DND-41 (cell line): ENCODE measurements at regions not wholly inside any gene's neighbourhood (a gene's known extent, or its start where the extent isn't known, plus 50 kb on each side); places are given as distances from the start of the nearest gene placed in this dataset.

Source experiments
- ATAC-seq: fragments of 200-7000 bp; cut with Tn5 transposase; 3 replicates; pipeline ENCODE4 v1.9.1; 2021; ENCODE audit warnings: low read depth; ENCODE audit not compliant: insufficient read depth
- DNase-seq: peaks from one replicate; pipeline ENCODE4 v3.0.0-alpha.2; 2020
- H2AFZ ChIP-seq: 2 replicates; pipeline ENCODE4 v1.6.0; 2012; ENCODE audit warnings: low read depth, low read length
- H3K27ac ChIP-seq: 2 replicates; pipeline ENCODE4 v1.5.1; 2012; ENCODE audit warnings: low read length, inconsistent platforms
- H3K27me3 ChIP-seq: fragments of 200-600 bp; sonication (generic); 2 replicates; pipeline ENCODE4 v1.6.0; 2012; ENCODE audit warnings: low read length, mild to moderate bottlenecking, inconsistent platforms; ENCODE audit not compliant: insufficient read depth, poor library complexity
- H3K36me3 ChIP-seq: 2 replicates; pipeline ENCODE4 v1.5.1; 2012; ENCODE audit warnings: low read length, inconsistent platforms; ENCODE audit not compliant: insufficient read depth
- H3K4me1 ChIP-seq: 2 replicates; pipeline ENCODE4 v1.5.1; 2012; ENCODE audit warnings: mild to moderate bottlenecking, low read length; ENCODE audit not compliant: insufficient read depth
- H3K4me2 ChIP-seq: 2 replicates; pipeline ENCODE4 v1.6.0; 2012; ENCODE audit warnings: mild to moderate bottlenecking, moderate library complexity, low read length, inconsistent platforms; ENCODE audit not compliant: insufficient read depth
- H3K4me3 ChIP-seq, 2 experiments: fragments of 200-600 bp in 1 of 2; shearing (Covaris generic) in 1 of 2; 2 replicates each; pipeline ENCODE4 v1.5.1; 2012 to 2016; ENCODE audit warnings: inconsistent platforms in 2 of 2, low read length in 2 of 2, mild to moderate bottlenecking in 2 of 2, low read depth in 1 of 2, moderate library complexity in 1 of 2
- H3K79me2 ChIP-seq: 2 replicates; pipeline ENCODE4 v1.6.0; 2012; ENCODE audit warnings: low read length, inconsistent platforms; ENCODE audit not compliant: insufficient read depth
- H3K9ac ChIP-seq: 2 replicates; pipeline ENCODE4 v1.6.0; 2012; ENCODE audit warnings: low read depth, mild to moderate bottlenecking, inconsistent platforms, low read length, moderate library complexity
- H3K9me3 ChIP-seq: 2 replicates; pipeline ENCODE4 v1.5.1; 2012; ENCODE audit warnings: low read length, moderate library complexity, mild to moderate bottlenecking, inconsistent platforms; ENCODE audit not compliant: insufficient read depth, severe bottlenecking
- H4K20me1 ChIP-seq: 2 replicates; pipeline ENCODE4 v1.6.0; 2012; ENCODE audit warnings: low read length; ENCODE audit not compliant: insufficient read depth
- EZH2 ChIP-seq: IDR thresholded peaks from 3 replicates; pipeline ENCODE4 v1.6.1; 2012; ENCODE audit warnings: borderline replicate concordance, low read depth, mild to moderate bottlenecking, moderate library complexity, low read length, inconsistent platforms; ENCODE audit not compliant: severe bottlenecking
- TF ChIP-seq, protein P1 (sequence below): IDR thresholded peaks from 2 replicates; pipeline ENCODE4 v1.5.1; 2012; ENCODE audit warnings: borderline replicate concordance, low read length, moderate library complexity, mild to moderate bottlenecking; ENCODE audit not compliant: poor library complexity, severe bottlenecking; ENCODE audit errors: extremely low read depth

DNA sequence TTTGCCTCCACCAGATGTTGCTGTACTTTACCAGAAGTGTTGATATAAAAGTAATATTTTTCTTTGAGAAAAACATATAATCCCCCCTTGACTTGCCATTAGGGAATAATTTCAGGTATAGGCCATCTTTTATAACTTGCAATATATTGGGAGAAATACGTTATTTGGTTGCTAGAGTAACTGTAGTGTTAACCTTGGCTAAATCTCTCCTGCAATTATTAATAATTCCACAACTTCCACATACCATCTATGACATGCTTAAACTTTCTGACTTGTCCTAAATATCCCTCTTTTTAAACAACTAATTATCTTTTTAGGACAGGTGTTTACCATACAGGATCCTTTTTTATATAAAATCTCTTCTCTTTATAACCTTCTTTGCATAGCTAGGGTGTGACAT is 1048.2 kb downstream of the SLC16A7 start:
- peaks cover 33% of the 10 kb centered on the region for H3K9me3 ChIP-seq

DNA sequence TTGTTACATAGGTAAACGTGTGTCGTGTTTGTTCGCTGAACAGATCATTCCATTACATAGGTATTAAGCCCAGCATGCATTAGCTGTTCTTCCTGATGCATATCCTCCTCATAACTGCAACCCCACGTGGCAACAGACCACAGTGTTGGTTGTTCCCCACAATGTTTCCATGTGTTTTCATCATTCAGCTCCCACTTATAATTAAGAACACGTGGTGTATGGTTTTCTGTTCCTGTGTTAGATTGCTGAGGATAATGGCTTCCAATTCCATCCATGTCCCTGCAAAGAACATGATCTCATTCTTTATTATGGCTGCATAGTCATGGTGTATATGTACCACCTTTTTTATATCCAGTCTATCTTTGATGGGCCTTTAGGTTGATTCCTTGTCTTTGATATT is 1071.1 kb downstream of the SLC16A7 start:
- H4K20me1 ChIP-seq = no peaks in the 10 kb centered on the region
- H3K4me2 ChIP-seq = no peak overlapping the region
- no peak overlapping the region for H3K9ac ChIP-seq
- H3K36me3 ChIP-seq = no peaks in the 10 kb centered on the region
- H3K9me3 ChIP-seq = no peaks in the 10 kb centered on the region
- H2AFZ ChIP-seq = no peak overlapping the region
- H3K27me3 ChIP-seq = no peaks in the 10 kb centered on the region
- ATAC-seq (no peak), DNase-seq (no peak)
- H3K4me3 ChIP-seq = no peak overlapping the region
- no peak for TF ChIP-seq EZH2
- H3K4me1 ChIP-seq = no peaks in the 10 kb centered on the region
- H3K79me2 ChIP-seq = no peaks in the 10 kb centered on the region
- H3K27ac ChIP-seq = no peak overlapping the region

More for the DNA sequence above, 1048.2 kb downstream of the SLC16A7 start:
- Histone ChIP-seq H2AFZ (no peak overlapping the region), H3K4me3 (no peak overlapping the region), H4K20me1 (no peaks in the 10 kb centered on the region), H3K9ac (no peak overlapping the region), H3K4me2 (no peak overlapping the region), H3K27me3 (no peaks in the 10 kb centered on the region), H3K27ac (no peak overlapping the region), H3K4me1 (no peaks in the 10 kb centered on the region), H3K79me2 (no peaks in the 10 kb centered on the region), H3K36me3 (no peaks in the 10 kb centered on the region)
- TF ChIP-seq, protein P1, sequence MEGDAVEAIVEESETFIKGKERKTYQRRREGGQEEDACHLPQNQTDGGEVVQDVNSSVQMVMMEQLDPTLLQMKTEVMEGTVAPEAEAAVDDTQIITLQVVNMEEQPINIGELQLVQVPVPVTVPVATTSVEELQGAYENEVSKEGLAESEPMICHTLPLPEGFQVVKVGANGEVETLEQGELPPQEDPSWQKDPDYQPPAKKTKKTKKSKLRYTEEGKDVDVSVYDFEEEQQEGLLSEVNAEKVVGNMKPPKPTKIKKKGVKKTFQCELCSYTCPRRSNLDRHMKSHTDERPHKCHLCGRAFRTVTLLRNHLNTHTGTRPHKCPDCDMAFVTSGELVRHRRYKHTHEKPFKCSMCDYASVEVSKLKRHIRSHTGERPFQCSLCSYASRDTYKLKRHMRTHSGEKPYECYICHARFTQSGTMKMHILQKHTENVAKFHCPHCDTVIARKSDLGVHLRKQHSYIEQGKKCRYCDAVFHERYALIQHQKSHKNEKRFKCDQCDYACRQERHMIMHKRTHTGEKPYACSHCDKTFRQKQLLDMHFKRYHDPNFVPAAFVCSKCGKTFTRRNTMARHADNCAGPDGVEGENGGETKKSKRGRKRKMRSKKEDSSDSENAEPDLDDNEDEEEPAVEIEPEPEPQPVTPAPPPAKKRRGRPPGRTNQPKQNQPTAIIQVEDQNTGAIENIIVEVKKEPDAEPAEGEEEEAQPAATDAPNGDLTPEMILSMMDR = no peak
- TF ChIP-seq EZH2 = no peak
- DNase-seq = no peak
- ATAC-seq = no peak

DNA sequence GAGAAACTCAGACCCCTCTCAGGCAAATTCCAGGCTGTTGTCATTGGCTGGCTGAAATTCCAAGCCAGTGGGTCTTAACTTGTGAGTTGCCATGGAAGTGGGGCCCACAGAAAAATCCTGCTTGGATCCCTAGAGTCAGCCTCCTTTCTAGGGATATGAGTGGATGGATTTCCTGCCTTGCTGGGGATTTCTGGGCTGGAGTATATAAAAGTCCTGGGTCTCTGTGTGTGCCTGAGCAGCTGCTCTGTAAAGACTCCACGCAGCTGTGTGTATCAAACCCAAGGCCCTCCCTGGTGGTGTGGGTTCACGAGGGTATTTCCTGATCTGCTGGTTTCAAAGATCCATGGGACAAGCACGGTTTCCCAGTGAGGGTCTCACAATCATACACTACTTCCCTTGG is 1077.1 kb downstream of the SLC16A7 start:
- DNase-seq (no peak), ATAC-seq (no peak)
- Histone ChIP-seq H3K9ac (no peak overlapping the region), H2AFZ (no peak overlapping the region), H3K4me2 (no peak overlapping the region), H3K79me2 (no peaks in the 10 kb centered on the region), H3K4me1 (no peaks in the 10 kb centered on the region), H4K20me1 (no peaks in the 10 kb centered on the region), H3K36me3 (no peaks in the 10 kb centered on the region), H3K4me3 (no peak overlapping the region), H3K27ac (no peak overlapping the region), H3K27me3 (no peaks in the 10 kb centered on the region), H3K9me3 (no peaks in the 10 kb centered on the region)
- TF ChIP-seq, protein P1 = no peak
- TF ChIP-seq EZH2 = no peak

DNA sequence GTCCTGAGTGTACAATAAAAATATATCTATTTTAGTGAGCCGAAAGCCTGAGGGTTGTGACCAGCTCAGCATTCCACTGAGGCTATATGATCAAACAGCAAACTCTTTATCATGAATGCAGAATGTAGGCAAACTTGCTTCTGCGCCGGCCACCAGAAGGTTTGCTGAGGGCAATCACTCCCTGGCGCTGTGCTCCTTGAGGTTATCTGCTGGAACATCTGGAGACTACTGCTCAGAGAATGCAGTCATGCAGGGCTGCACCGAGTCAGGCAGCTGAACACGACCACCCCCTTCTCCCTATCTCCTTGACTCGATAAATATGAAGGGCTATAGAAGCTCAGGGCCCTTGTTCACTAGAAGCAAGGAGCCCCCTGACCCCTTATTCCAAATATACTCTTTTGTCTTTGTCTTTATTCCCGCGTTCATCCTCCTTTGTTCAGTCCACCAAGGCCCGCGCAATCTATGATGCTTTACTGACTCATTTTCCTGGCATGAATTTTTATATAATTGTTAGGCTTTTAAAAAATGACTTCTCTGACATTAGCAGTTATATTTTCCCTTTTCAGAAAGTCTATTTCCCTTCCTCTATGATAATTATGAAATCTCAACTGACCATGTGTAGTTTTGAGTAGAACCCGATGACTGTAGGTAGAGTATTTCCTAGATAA is 1089.3 kb downstream of the SLC16A7 start:
- H3K79me2 ChIP-seq = no peaks in the 10 kb centered on the region
- H3K4me1 ChIP-seq = no peaks in the 10 kb centered on the region
- peaks cover 4% of the 10 kb centered on the region for H3K9me3 ChIP-seq
- no peaks in the 10 kb centered on the region for H4K20me1 ChIP-seq
- H3K4me2 ChIP-seq = no peak overlapping the region
- H3K4me3 ChIP-seq = no peak overlapping the region
- no peaks in the 10 kb centered on the region for H3K36me3 ChIP-seq
- no peaks in the 10 kb centered on the region for H3K27me3 ChIP-seq
- no peak overlapping the region for H2AFZ ChIP-seq
- no peak overlapping the region for H3K9ac ChIP-seq
- no peak for ATAC-seq
- DNase-seq = no peak
- TF ChIP-seq, protein P1 = no peak
- TF ChIP-seq EZH2 = no peak
- H3K27ac ChIP-seq = no peak overlapping the region
